Fibroblast of villous mesenchyme (primary cell): ENCODE measurements at regions not wholly inside any gene's neighbourhood (a gene's known extent, or its start where the extent isn't known, plus 50 kb on each side); places are given as distances from the start of the nearest gene placed in this dataset.

Experiments used
- DNase-seq: peaks from one replicate; pipeline ENCODE4 v3.0.0-alpha.2; 2010; ENCODE audit warnings: low read depth
- H3K4me3 ChIP-seq: 2 replicates; pipeline ENCODE4 v1.5.1; 2011; ENCODE audit warnings: low read depth, mild to moderate bottlenecking, low read length
- CTCF ChIP-seq: IDR thresholded peaks from 2 replicates; pipeline ENCODE4 v1.5.1; 2012; ENCODE audit warnings: low read depth, mild to moderate bottlenecking, low read length; ENCODE audit not compliant: insufficient read depth

GRCh38 chr20:59515013-59515905, 89.1 kb upstream of the PHACTR3 start:
- peak; percentile 80 for TF ChIP-seq CTCF
- DNase-seq, result peak; percentile 47
- no peak overlapping the region for H3K4me3 ChIP-seq

GRCh38 chr20:59515906-59516209, 88.5 kb upstream of the PHACTR3 start:
- DNase-seq, result no peak
- H3K4me3 ChIP-seq, result no peak overlapping the region
- no peak for TF ChIP-seq CTCF

- no peak overlapping the region for H3K4me3 ChIP-seq
- peak; percentile 45 for DNase-seq
- TF ChIP-seq CTCF, result peak; percentile 86
Measured at GRCh38 chr20:59518881-59519706, 85.2 kb upstream of the PHACTR3 start.

- DNase-seq, result no peak
- H3K4me3 ChIP-seq, result no peak overlapping the region
- TF ChIP-seq CTCF, result no peak
Measured at GRCh38 chr20:59519707-59520014, 84.7 kb upstream of the PHACTR3 start.

GRCh38 chr20:59520814-59521213, 83.5 kb upstream of the PHACTR3 start:
- H3K4me3 ChIP-seq, result no peak overlapping the region
- TF ChIP-seq CTCF, result no peak
- no peak for DNase-seq

GRCh38 chr20:59525500-59526241, 78.7 kb upstream of the PHACTR3 start:
- peak; percentile 85 for TF ChIP-seq CTCF
- peak; percentile 29 for DNase-seq
- H3K4me3 ChIP-seq, result no peak overlapping the region
